GM10266 (cell line): ENCODE measurements at regions not wholly inside any gene's neighbourhood (a gene's known extent, or its start where the extent isn't known, plus 50 kb on each side); places are given as distances from the start of the nearest gene placed in this dataset.
"Not testable (repeated sequence)": the region's sequence is repeated elsewhere in the genome, so short reads cannot be mapped to it uniquely, and the experiment has no call there.

Source experiments
- DNase-seq: peaks from one replicate; pipeline ENCODE4 v3.0.0; 2012; ENCODE audit errors: extremely low spot score
- CTCF ChIP-seq: IDR thresholded peaks from 2 replicates; pipeline ENCODE4 v1.5.1; 2012; ENCODE audit warnings: mild to moderate bottlenecking, low read depth; ENCODE audit not compliant: control insufficient read depth, insufficient read depth; ENCODE audit errors: missing control alignments

DNA sequence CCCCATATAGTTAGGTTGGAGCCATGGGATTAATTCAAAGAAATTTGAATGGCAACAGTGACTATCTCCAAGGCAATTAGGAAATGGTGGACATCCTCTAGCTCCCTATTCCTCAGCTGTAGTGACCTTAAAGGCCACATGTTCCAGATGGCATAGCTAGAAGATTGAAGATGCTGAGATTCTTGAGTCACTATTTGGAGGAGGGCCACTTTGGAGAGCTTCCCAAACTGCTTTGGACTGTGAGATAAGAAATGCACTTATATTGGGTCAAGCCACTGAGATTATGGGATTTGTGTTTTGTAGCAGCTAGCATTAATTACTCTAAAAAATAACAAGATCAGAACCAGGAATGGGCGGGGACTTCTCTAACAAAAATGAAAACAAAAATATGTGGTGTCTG is 636.2 kb upstream of the CCNG1 start:
- TF ChIP-seq CTCF = no peak
- DNase-seq = no peak

GRCh38 chr5:162806195-162806594 is 631.2 kb upstream of the CCNG1 start:
- no peak for DNase-seq
- no peak for TF ChIP-seq CTCF

- no peak for TF ChIP-seq CTCF
Observed at GRCh38 chr5:162811071-162811470, 626.3 kb upstream of the CCNG1 start.

GRCh38 chr5:162816816-162817215 is 620.6 kb upstream of the CCNG1 start:
- TF ChIP-seq CTCF = no peak
- no peak for DNase-seq

More at GRCh38 chr5:162811071-162811470, 626.3 kb upstream of the CCNG1 start:
- no peak for DNase-seq

DNA sequence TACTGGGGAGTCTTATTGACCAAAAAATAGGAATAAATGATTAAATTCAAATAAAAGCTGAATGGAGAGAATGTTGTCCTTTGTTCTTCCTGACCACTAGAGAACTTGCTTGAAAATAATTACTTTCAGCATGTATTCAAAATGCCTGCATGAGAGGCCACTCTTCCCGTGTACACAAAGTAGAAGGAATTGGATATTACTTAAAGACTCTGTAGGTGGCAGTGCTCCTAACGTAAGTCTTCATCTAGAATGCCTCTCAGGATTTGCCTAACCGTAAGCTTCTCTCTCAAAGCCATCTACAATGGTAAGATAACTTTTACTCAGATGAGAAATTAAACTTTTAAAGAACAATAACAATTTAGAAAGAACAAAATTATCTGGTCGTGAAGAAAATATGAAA is 620.0 kb upstream of the CCNG1 start:
- no peak for TF ChIP-seq CTCF
- DNase-seq = no peak

DNA sequence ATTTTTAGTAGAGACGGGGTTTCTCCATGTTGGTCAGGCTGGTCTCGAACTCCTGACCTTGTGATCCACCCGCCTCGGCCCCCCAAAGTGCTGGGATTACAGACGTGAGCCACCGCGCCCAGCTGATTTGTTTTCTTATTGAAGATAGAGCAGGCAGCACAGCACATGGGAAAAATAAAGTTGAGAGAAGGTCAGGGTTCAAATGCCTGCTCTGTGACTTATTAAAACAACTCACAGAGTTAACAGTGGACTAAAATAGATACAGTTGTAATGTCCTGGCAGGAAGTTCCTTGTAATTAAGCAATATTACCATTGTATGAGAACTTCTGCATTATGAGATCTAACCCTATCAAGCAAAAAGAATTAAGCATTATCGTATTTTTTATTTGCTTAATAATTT is 615.7 kb upstream of the CCNG1 start:
- DNase-seq = not testable (repeated sequence)

DNA sequence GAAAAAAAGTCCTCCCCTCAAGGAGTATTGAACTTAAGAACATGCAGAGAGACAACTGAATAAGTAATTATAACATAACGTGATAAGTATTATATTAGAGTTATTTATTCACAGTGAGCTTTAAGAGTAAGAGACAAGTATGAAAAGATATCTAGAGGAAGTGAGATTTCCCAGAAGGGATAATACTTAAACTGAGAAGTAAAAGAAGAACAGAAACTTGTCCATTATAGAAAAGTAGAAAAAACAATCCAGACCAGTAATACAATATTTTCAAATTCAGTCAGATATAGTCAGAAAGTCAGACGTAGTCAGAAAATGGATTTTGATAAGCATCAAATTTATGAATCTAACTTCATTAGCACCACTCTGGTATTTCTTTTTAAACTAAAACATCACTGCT is 613.0 kb upstream of the CCNG1 start:
- no peak for DNase-seq
- TF ChIP-seq CTCF = no peak

GRCh38 chr5:162837155-162837554 is 600.2 kb upstream of the CCNG1 start:
- no peak for TF ChIP-seq CTCF
- DNase-seq = no peak
